ENCODE measurements at regions not wholly inside any gene's neighbourhood (a gene's known extent, or its start where the extent isn't known, plus 50 kb on each side); places are given as distances from the start of the nearest gene placed in this dataset.
"Not testable (repeated sequence)": the region's sequence is repeated elsewhere in the genome, so short reads cannot be mapped to it uniquely, and the experiment has no call there.

DNA sequence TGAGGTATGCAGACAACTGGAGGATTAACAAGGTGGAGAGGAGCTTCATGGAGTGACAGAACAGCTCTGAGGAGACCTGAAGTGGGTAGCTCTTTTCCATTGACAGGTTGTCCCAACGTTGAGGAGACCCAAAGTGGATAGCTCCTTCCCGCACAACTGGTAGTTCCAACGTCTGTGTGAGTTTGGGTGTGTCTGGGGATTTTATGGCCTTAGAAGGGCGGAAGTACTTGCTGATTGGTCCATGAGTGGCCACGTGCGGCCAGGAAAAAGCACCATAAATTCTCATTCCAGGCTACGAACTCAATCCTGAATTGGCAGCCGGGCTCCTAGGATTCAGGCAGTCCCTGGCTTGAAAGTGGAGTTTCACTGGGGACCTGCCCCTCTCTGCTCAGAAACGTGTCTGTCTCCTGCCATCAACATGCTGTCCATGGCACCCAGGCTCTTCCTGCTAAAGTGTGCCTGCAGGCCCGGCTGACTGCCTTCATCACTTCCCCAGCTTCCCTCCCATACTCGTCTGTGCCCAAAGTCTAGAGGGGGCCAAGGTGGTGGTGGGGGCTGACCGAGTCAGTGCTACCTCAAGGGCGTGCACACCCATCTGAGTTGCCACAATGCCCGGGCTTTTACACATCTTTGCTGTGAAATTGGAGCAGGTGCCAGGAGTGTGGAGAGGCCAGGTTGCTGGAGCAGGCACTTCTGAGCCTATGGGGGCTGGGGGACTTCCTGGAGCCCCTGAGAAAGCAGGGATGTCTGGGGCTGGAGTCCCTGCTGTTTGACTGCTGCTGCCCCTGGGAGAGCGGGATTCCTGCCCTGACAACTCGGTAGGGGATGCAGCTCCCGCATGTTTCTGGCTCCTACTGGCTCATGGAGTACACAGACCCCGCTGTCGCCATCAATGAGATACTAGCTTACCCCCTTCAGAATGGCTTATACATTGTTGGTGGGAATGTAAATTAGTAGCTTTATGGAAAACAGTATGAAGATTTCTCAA lies 2034.6 kb upstream of the ACO1 start:
- H3K9me3 ChIP-seq (ENCODE audit: control insufficient read depth, low read length): no peaks in the 10 kb centered on the region
- no peaks in the 10 kb centered on the region for H3K4me1 ChIP-seq (ENCODE audit: control insufficient read depth, insufficient read depth, low read length)
- no peaks in the 10 kb centered on the region for H3K36me3 ChIP-seq (ENCODE audit: control insufficient read depth, insufficient read depth, low read length, severe bottlenecking)
- no peak overlapping the region for H3K4me3 ChIP-seq (ENCODE audit: low read length)
- no peak overlapping the region for H3K9ac ChIP-seq (ENCODE audit: low read length)
- no peaks in the 10 kb centered on the region for H3K27me3 ChIP-seq (replicated peaks; ENCODE audit: control insufficient read depth, insufficient read depth, low read length)
- no peak for DNase-seq (ENCODE audit: low read depth)

DNA sequence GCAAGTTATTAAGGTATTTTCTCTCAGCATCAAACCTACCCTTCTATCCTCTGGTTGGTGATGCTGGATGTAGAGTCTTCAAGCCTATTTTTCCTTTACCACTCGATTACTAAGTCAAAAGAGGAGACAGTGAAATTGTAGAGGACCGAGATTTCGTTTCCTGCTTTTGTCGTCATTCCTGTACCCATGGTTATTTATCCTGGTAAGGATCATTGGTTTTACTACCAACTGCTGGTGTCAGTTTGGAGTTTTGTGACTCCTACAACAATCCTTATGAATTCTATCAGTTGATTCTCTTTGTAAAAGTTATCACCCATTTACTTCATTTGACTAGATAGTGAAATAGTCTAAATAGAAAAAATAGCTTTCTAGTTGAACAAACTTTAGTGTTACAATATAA lies 2028.2 kb upstream of the ACO1 start:
- Histone ChIP-seq H3K9ac (ENCODE audit: low read length) (no peak overlapping the region), H3K36me3 (ENCODE audit: control insufficient read depth, insufficient read depth, low read length, severe bottlenecking) (no peaks in the 10 kb centered on the region), H3K4me3 (ENCODE audit: low read length) (no peak overlapping the region), H3K27me3 (replicated peaks; ENCODE audit: control insufficient read depth, insufficient read depth, low read length) (no peaks in the 10 kb centered on the region), H3K9me3 (ENCODE audit: control insufficient read depth, low read length) (no peaks in the 10 kb centered on the region), H3K4me1 (ENCODE audit: control insufficient read depth, insufficient read depth, low read length) (no peaks in the 10 kb centered on the region)
- DNase-seq (ENCODE audit: low read depth): no peak

GRCh38 chr9:30362373-30362772 lies 2022.1 kb upstream of the ACO1 start:
- H3K9me3 ChIP-seq (ENCODE audit: control insufficient read depth, low read length): no peaks in the 10 kb centered on the region

DNA sequence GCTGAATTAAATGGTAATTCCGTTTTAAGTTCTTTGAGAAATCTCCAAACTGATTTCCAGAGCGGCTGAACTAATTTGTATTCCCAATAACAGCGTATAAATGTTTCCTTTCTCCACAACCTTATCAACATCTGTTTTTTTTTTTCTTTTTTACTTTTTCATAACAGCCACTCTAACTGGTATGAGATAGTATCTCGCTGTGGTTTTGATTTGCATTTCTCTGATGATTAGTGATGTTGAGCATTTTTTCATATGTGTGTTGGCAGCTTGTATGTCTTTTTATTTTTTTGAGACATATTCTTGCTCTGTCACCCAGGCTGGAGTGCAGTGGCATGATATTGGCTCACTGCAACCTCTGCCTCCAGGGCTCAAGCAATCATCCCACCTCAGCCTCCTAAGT lies 2018.3 kb upstream of the ACO1 start:
- not testable (repeated sequence) for H3K36me3 ChIP-seq (ENCODE audit: control insufficient read depth, insufficient read depth, low read length, severe bottlenecking); H3K27me3 ChIP-seq (replicated peaks; ENCODE audit: control insufficient read depth, insufficient read depth, low read length); H3K9me3 ChIP-seq (ENCODE audit: control insufficient read depth, low read length); H3K9ac ChIP-seq (ENCODE audit: low read length); DNase-seq (ENCODE audit: low read depth); H3K4me1 ChIP-seq (ENCODE audit: control insufficient read depth, insufficient read depth, low read length); H3K4me3 ChIP-seq (ENCODE audit: low read length)

More at GRCh38 chr9:30362373-30362772, 2022.1 kb upstream of the ACO1 start:
- no peaks in the 10 kb centered on the region for H3K27me3 ChIP-seq (replicated peaks; ENCODE audit: control insufficient read depth, insufficient read depth, low read length)
- H3K4me1 ChIP-seq (ENCODE audit: control insufficient read depth, insufficient read depth, low read length): no peaks in the 10 kb centered on the region
- no peak overlapping the region for H3K9ac ChIP-seq (ENCODE audit: low read length)
- DNase-seq (ENCODE audit: low read depth): no peak
- H3K4me3 ChIP-seq (ENCODE audit: low read length): no peak overlapping the region
- H3K36me3 ChIP-seq (ENCODE audit: control insufficient read depth, insufficient read depth, low read length, severe bottlenecking): no peaks in the 10 kb centered on the region

DNA sequence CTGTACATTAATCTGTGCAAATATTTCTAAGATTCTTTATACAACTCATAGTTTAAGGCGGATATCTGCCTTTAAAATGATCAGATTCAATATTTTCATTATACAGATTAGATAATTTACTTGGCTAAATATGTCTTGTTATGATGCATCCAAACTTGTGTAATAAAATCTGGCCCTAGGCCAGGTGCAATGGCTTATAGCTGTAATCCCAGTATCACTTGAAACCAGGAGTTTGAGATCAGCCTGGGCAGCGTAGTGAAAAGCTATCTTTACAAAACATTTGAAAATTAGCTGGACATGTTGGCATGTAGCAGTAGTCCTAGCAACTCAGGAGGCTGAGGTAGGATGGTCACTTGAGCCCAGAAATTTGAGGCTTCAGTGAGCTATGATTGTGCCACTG lies 2002.2 kb upstream of the ACO1 start:
- H3K4me1 ChIP-seq (ENCODE audit: control insufficient read depth, insufficient read depth, low read length): no peaks in the 10 kb centered on the region
- no peaks in the 10 kb centered on the region for H3K27me3 ChIP-seq (replicated peaks; ENCODE audit: control insufficient read depth, insufficient read depth, low read length)
- no peaks in the 10 kb centered on the region for H3K9me3 ChIP-seq (ENCODE audit: control insufficient read depth, low read length)
- H3K9ac ChIP-seq (ENCODE audit: low read length): no peak overlapping the region
- H3K4me3 ChIP-seq (ENCODE audit: low read length): no peak overlapping the region
- DNase-seq (ENCODE audit: low read depth): no peak
- H3K36me3 ChIP-seq (ENCODE audit: control insufficient read depth, insufficient read depth, low read length, severe bottlenecking): no peaks in the 10 kb centered on the region

GRCh38 chr9:30410273-30410672 lies 1974.2 kb upstream of the ACO1 start:
- Histone ChIP-seq H3K9me3 (ENCODE audit: control insufficient read depth, low read length) (peaks cover 20% of the 10 kb centered on the region), H3K4me3 (ENCODE audit: low read length) (no peak overlapping the region), H3K4me1 (ENCODE audit: control insufficient read depth, insufficient read depth, low read length) (no peaks in the 10 kb centered on the region), H3K36me3 (ENCODE audit: control insufficient read depth, insufficient read depth, low read length, severe bottlenecking) (no peaks in the 10 kb centered on the region), H3K9ac (ENCODE audit: low read length) (no peak overlapping the region), H3K27me3 (replicated peaks; ENCODE audit: control insufficient read depth, insufficient read depth, low read length) (no peaks in the 10 kb centered on the region)
- DNase-seq (ENCODE audit: low read depth): no peak

GRCh38 chr9:30411571-30411970 lies 1972.9 kb upstream of the ACO1 start:
- Histone ChIP-seq H3K9me3 (ENCODE audit: control insufficient read depth, low read length) (peaks cover 23% of the 10 kb centered on the region), H3K4me3 (ENCODE audit: low read length) (no peak overlapping the region), H3K4me1 (ENCODE audit: control insufficient read depth, insufficient read depth, low read length) (no peaks in the 10 kb centered on the region), H3K36me3 (ENCODE audit: control insufficient read depth, insufficient read depth, low read length, severe bottlenecking) (no peaks in the 10 kb centered on the region), H3K9ac (ENCODE audit: low read length) (no peak overlapping the region), H3K27me3 (replicated peaks; ENCODE audit: control insufficient read depth, insufficient read depth, low read length) (no peaks in the 10 kb centered on the region)
- DNase-seq (ENCODE audit: low read depth): no peak

GRCh38 chr9:30459156-30459555 lies 1925.3 kb upstream of the ACO1 start:
- H3K9me3 ChIP-seq (ENCODE audit: control insufficient read depth, low read length): no peaks in the 10 kb centered on the region
- H3K9ac ChIP-seq (ENCODE audit: low read length): no peak overlapping the region
- H3K4me1 ChIP-seq (ENCODE audit: control insufficient read depth, insufficient read depth, low read length): no peaks in the 10 kb centered on the region
- H3K36me3 ChIP-seq (ENCODE audit: control insufficient read depth, insufficient read depth, low read length, severe bottlenecking): no peaks in the 10 kb centered on the region
- DNase-seq (ENCODE audit: low read depth): no peak
- no peak overlapping the region for H3K4me3 ChIP-seq (ENCODE audit: low read length)
- H3K27me3 ChIP-seq (replicated peaks; ENCODE audit: control insufficient read depth, insufficient read depth, low read length): no peaks in the 10 kb centered on the region

- H3K36me3 ChIP-seq (ENCODE audit: control insufficient read depth, insufficient read depth, low read length, severe bottlenecking): no peaks in the 10 kb centered on the region
- no peaks in the 10 kb centered on the region for H3K4me1 ChIP-seq (ENCODE audit: control insufficient read depth, insufficient read depth, low read length)
- no peaks in the 10 kb centered on the region for H3K9me3 ChIP-seq (ENCODE audit: control insufficient read depth, low read length)
- H3K27me3 ChIP-seq (replicated peaks; ENCODE audit: control insufficient read depth, insufficient read depth, low read length): no peaks in the 10 kb centered on the region
- no peak overlapping the region for H3K9ac ChIP-seq (ENCODE audit: low read length)
- H3K4me3 ChIP-seq (ENCODE audit: low read length): no peak overlapping the region
- DNase-seq (ENCODE audit: low read depth): no peak
Measured at GRCh38 chr9:30476826-30477225, 1907.6 kb upstream of the ACO1 start.

GRCh38 chr9:30478684-30479083 lies 1905.8 kb upstream of the ACO1 start:
- H3K36me3 ChIP-seq (ENCODE audit: control insufficient read depth, insufficient read depth, low read length, severe bottlenecking): no peaks in the 10 kb centered on the region
- H3K4me3 ChIP-seq (ENCODE audit: low read length): no peak overlapping the region
- no peaks in the 10 kb centered on the region for H3K9me3 ChIP-seq (ENCODE audit: control insufficient read depth, low read length)
- H3K9ac ChIP-seq (ENCODE audit: low read length): no peak overlapping the region
- H3K27me3 ChIP-seq (replicated peaks; ENCODE audit: control insufficient read depth, insufficient read depth, low read length): no peaks in the 10 kb centered on the region
- H3K4me1 ChIP-seq (ENCODE audit: control insufficient read depth, insufficient read depth, low read length): no peaks in the 10 kb centered on the region
- DNase-seq (ENCODE audit: low read depth): no peak

- Histone ChIP-seq H3K4me3 (ENCODE audit: low read length) (no peak overlapping the region), H3K4me1 (ENCODE audit: control insufficient read depth, insufficient read depth, low read length) (no peaks in the 10 kb centered on the region), H3K9me3 (ENCODE audit: control insufficient read depth, low read length) (no peaks in the 10 kb centered on the region), H3K36me3 (ENCODE audit: control insufficient read depth, insufficient read depth, low read length, severe bottlenecking) (no peaks in the 10 kb centered on the region), H3K27me3 (replicated peaks; ENCODE audit: control insufficient read depth, insufficient read depth, low read length) (no peaks in the 10 kb centered on the region), H3K9ac (ENCODE audit: low read length) (no peak overlapping the region)
- DNase-seq (ENCODE audit: low read depth): no peak
Measured at GRCh38 chr9:30482499-30482898, 1901.9 kb upstream of the ACO1 start.

GRCh38 chr9:30484690-30485089 lies 1899.8 kb upstream of the ACO1 start:
- H3K4me3 ChIP-seq (ENCODE audit: low read length): no peak overlapping the region
- no peak for DNase-seq (ENCODE audit: low read depth)

More at GRCh38 chr9:30484690-30485089, 1899.8 kb upstream of the ACO1 start:
- no peaks in the 10 kb centered on the region for H3K9me3 ChIP-seq (ENCODE audit: control insufficient read depth, low read length)
- H3K36me3 ChIP-seq (ENCODE audit: control insufficient read depth, insufficient read depth, low read length, severe bottlenecking): no peaks in the 10 kb centered on the region
- H3K4me1 ChIP-seq (ENCODE audit: control insufficient read depth, insufficient read depth, low read length): no peaks in the 10 kb centered on the region
- H3K9ac ChIP-seq (ENCODE audit: low read length): no peak overlapping the region
- no peaks in the 10 kb centered on the region for H3K27me3 ChIP-seq (replicated peaks; ENCODE audit: control insufficient read depth, insufficient read depth, low read length)

Data from adipocyte (in vitro differentiated cells).